Ishikawa (cell line): ENCODE measurements at regions not wholly inside any gene's neighbourhood (a gene's known extent, or its start where the extent isn't known, plus 50 kb on each side); places are given as distances from the start of the nearest gene placed in this dataset.
A peak's percentile ranks its signal among the peaks of the same experiment; 100 is the strongest.

Experiments used
- CEBPB ChIP-seq: IDR thresholded peaks from 2 replicates; pipeline ENCODE4 v1.6.1; 2012
- CREB1 ChIP-seq: IDR thresholded peaks from 2 replicates; pipeline ENCODE4 v1.6.1; 2012; ENCODE audit warnings: low read depth
- EP300 ChIP-seq: IDR thresholded peaks from 2 replicates; pipeline ENCODE4 v1.6.1; 2012; ENCODE audit warnings: borderline replicate concordance
- FOXM1 ChIP-seq: IDR thresholded peaks from 2 replicates; pipeline ENCODE4 v1.6.1; 2012; ENCODE audit warnings: low read depth, borderline replicate concordance
- MAX ChIP-seq: IDR thresholded peaks from 2 replicates; pipeline ENCODE4 v1.6.1; 2012
- NFIC ChIP-seq: IDR thresholded peaks from 2 replicates; pipeline ENCODE4 v1.6.1; 2012
- RAD21 ChIP-seq: IDR thresholded peaks from 2 replicates; pipeline ENCODE4 v1.6.1; 2012; ENCODE audit warnings: low read depth
- REST ChIP-seq: IDR thresholded peaks from 2 replicates; pipeline ENCODE4 v1.6.1; 2012; ENCODE audit warnings: low read depth, mild to moderate bottlenecking
- TAF1 ChIP-seq: IDR thresholded peaks from 2 replicates; pipeline ENCODE4 v1.6.1; 2012; ENCODE audit warnings: low read depth, mild to moderate bottlenecking
- TCF12 ChIP-seq: IDR thresholded peaks from 2 replicates; pipeline ENCODE4 v1.6.1; 2012; ENCODE audit warnings: low read depth
- TEAD4 ChIP-seq: IDR thresholded peaks from 2 replicates; pipeline ENCODE4 v1.6.1; 2012
- USF1 ChIP-seq: IDR thresholded peaks from 2 replicates; pipeline ENCODE4 v1.6.1; 2012
- YY1 ChIP-seq: IDR thresholded peaks from 2 replicates; pipeline ENCODE4 v1.6.1; 2012; ENCODE audit warnings: low read depth
- ZBTB7A ChIP-seq: IDR thresholded peaks from 2 replicates; pipeline ENCODE4 v1.6.1; 2012; ENCODE audit warnings: low read depth

- TF ChIP-seq FOXM1 = no peak
- TF ChIP-seq EP300 = no peak
- no peak for TF ChIP-seq TCF12
- no peak for TF ChIP-seq TAF1
- TF ChIP-seq CEBPB = no peak
- no peak for TF ChIP-seq TEAD4
- no peak for TF ChIP-seq MAX
- TF ChIP-seq RAD21 = peak; percentile 55
- no peak for TF ChIP-seq USF1
- TF ChIP-seq NFIC = no peak
- TF ChIP-seq REST = peak; percentile 75
- no peak for TF ChIP-seq CREB1
- no peak for TF ChIP-seq YY1
- no peak for TF ChIP-seq ZBTB7A
Observed at GRCh38 chr22:34414467-34415440, 494.5 kb upstream of the LARGE1 start.
